NCI-H1436 treated with DMSO at 0.1 percent for 48 hours (cell line): ENCODE measurements at regions not wholly inside any gene's neighbourhood (a gene's known extent, or its start where the extent isn't known, plus 50 kb on each side); places are given as distances from the start of the nearest gene placed in this dataset.

Experiments used
- DNase-seq: peaks from one replicate; lab custom pipeline; 2025; lab: John Stamatoyannopoulos, UW

DNA sequence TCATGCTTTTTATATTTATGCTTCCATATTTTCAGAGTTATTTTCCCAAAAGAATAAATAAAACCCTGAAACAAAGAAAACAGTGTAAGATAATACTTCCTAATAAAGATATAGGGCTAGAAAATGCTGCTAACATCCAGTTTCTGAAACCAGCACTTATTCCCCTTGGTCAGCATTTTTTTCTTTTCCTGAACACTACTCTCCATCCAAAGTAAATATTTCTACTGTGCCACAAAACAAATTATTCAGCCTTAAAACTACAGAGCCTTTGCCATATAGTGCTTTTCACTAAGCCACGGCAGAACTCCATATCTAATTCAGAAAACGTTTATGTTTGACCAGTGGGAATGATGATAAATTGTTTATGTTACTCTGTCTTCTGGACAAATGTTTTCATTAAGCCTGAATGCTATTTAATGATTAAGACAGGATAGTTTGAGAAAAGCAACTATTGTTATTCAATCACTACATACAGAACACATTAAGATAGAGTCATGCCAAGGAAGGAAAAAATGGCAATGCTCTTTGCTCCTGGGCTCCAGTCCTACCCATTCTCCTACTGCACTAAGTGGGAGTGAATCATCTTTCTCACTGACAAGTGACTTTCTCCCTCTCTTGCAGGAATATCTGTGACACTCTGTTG, 723.9 kb downstream of the FAT4 start:
- DNase-seq, result no peak

DNA sequence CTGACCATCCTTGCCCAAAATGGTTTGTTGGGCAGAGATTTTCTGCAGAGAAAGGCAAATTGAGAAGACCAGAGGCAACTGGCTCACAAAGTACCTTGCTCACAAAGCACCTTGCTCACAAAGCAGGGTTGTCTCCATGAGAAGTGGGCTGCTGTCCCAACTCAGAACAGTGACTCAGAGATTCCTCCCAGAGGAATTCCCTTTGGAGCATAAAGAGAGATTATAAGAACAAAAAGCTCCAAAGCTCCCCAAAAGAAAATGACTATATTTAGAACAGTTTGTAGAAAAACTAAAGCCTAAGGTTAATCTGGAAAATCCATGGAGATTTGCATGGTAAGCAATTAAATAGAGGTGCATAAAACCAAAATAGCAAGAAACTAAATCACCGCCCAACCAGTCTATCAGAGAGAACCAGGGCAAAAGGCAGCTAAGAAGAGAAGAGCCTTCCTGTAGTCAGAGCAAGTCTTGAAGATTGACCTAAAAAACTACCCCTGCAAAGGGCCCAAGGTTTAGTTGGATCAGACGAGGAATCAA, 731.4 kb downstream of the FAT4 start:
- no peak for DNase-seq

DNA sequence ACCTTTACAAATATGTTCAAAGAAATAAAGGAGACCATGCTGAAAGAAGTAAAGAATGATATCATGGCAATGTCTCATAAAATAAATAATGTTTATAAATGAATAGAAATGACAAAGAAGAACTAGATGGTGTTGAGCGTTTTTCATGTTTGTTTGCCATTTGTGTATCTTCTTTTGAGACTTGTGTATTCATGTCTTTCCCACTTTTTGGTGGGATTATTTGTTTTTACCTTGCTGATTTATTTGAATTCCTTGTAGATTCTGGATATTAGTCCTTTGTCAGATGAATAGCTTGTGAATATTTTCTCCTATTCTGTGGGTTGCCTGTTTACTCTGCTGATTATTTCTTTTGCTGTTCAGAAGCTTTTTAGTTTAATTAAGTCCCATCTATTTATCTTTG, 732.4 kb downstream of the FAT4 start:
- DNase-seq, result no peak

DNA sequence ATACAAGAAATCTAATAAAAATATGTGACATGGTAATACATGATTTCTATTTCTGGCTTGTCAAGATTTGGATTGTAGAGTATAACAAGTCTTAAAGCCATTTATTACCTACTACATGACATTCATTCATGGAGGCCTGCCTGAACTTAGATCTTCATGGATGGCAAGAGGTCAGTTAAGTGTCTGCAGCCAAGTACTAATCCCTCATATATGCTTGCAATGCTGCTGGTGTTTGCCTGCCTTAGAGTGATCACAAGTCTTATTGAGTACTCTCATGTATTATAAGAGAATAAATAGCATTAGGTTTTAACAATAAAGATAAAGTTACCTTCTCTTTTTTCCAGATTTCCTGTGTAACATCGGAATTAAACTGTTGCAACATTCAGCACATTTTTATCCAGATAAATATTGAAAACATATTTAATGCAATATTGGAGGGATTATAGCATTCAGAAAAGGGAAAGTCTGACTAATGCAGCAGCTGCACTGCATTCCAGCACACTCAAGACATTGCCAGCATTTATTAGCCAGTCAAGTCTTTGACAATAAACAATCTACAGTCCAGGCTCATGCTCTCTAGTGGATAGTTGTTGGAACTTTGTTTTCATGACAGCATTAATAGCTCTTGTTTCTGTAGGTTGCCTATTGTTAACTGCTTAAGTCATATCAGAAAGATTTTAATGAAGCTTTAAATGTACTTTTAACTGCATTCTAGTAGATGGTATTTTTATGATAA, 737.1 kb downstream of the FAT4 start:
- DNase-seq, result no peak

DNA sequence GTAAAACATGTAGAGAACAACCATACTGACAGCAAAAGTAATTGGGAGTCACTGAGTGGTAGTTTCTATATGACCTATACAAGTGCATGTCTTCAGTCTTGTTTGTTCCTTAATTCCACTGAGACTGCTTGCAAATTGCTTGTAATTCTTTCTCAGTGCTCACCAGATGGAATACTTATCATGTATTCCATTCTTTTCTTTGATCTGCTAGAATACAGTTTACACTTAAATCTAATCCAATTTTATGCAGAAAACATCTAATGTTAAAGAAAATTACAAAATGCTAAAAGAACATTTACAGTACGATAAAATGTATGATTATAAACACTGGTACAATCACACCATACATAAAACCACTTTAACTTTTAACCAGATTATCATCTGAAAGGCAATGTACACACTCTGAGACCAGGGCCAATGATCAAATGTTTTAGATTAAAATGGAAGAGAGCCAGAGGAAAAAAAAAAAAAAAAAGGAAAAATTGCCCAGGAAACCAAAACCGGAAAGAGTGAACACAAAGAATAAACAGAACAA, 741.4 kb downstream of the FAT4 start:
- no peak for DNase-seq

DNA sequence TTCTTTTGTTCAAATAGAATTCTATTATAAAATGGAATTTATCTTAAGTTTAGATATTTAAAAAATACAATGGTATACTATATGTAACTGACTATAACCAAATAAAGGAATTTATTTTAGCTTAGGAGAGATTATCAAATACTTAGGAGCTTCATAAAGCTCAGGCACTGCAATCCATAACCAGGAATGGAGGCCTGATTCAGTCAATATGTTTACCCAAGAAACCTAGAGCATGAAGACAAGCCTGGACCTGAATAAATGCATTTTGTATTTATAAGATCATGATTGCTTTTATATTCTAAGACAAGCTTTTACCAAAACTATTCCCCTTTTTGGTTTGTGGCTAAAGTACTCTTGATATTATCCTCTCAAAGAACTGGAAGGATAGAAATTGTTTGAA, 742.6 kb downstream of the FAT4 start:
- no peak for DNase-seq

DNA sequence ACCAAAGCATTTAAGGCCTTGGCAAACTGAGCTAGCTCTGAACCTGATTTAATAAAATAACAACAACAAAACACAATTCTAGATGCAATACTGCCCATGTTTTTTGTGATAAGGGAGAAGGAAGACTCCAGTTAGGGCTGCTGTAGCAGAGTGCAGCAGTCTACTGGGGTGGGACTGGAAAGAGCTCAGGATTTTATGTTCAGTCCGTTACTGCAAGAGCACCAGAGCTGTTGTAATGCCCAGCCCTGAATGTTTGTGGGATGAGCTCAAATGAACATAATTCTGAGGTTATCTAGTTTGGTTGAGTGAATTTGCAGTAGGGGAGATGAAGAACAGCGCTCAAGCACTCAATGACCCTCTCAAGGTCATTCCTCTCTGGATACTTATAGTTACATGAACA, 743.8 kb downstream of the FAT4 start:
- DNase-seq, result no peak

DNA sequence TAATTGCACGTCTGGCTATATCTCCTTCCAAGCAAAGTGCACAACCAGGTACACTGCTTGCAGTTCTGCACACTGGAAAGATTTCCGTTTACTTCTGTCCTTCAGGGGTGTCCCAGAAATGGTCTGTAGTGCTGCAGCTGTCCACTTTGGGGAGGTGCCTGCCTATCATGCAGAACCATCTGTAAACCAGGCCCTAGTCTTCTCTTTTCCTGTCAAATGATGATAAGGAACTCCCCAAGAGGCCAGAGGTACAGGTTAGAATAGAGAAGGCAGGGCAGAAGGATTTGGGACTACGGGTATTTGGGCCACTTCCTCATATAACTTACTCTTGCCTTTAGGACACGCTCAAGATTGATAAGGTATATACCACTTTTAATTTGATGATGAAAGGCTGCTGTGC, 746.9 kb downstream of the FAT4 start:
- no peak for DNase-seq

DNA sequence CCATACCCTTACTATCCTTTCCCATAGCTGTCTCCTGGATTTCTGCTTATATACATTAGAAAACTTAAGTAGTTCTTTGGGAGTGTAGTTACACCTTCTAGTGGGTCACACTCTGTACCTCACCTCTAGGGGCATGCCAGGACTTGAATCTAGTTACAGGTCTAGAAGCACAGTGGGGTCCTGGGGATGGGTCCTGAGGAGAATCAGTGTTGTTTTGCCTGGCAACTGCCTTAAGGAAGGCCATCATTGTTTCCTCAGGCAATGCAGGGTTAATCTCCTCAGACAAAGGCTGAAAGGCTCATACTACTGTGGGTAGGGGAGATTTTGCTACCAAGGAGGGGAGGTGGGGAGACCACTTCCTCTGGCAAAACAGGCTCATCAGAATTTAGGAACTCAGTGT, 750.3 kb downstream of the FAT4 start:
- no peak for DNase-seq

DNA sequence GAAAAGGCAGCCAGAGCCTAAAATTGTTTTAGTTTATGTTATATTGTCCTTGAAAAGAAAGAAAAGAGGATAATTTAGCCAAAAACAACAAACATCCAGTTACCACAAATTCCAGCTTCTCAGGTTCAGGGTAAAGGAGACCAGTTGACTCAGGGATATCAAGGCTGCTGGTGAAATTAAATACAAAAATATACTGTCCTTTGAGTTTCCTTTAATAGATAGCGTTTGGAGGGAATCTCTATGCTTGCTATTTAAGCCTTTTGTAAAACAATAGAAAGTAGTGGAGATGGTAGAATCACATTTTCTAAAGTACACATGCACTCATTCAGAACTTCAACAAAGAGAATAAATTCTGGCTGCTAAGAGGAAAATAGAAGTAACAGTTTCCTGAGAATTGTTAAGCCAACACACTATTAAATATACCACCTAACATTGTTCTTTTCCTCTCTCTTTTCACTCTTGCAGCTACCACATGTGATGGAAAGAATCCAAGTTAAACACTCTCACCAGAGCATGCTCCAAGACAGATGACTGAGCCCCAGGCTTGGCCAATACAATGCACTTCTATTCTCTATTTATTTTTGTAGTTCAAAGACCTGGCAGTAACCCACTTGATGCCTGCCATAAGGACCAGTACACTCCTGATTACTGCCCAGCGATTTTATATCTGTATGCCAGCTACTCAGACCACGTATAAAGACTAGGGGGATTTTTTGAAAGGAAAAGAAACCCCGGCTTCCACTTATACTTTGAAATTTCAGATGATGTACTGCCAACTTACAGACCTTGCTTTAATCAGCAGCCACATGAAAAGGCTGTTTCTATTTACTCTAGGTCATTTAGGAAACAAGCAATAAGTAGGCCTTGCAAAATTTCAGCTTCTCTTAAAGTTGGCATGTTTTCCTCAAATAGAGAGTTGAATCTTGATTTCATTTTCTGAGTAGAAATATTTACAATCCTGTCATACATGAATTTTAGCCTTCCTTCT, 756.9 kb downstream of the FAT4 start:
- peak; percentile 62 for DNase-seq

DNA sequence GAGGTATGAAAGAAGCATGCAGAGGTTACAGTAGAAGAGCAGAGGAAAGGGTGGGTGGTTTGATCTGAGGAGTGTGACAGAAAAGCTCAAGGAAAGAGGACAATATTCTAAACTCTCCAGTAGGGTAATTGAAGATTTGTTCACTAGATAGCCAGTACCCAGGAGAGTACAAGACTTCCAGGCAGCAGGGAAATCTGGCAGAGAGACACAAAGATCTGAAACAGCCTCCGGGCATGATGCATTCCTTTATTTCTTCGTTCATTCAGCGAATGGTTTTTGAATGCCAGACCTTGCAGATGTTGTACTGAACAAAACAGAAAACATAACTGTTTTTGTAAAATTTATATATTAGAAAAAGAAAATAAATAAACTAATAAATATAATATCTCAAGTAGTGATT, 766.6 kb downstream of the FAT4 start:
- no peak for DNase-seq

DNA sequence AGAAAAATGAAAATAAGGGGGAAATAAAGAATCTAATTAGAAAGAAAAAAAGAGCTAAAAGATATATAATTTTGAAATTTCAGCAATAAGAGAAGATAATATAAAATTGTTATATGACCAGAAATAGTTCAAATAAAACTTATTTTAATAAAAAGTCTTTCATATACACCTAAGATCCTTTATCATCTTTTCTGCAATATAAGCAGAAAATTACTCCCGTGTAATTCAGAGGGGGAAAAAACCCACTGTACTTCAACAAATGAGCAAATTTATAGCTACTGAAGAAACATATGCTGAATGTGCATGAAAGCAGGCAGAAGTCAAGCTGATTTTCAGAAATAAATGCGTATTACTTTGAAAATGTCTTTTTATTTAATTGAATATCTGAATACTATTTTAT, 771.3 kb downstream of the FAT4 start:
- no peak for DNase-seq

DNA sequence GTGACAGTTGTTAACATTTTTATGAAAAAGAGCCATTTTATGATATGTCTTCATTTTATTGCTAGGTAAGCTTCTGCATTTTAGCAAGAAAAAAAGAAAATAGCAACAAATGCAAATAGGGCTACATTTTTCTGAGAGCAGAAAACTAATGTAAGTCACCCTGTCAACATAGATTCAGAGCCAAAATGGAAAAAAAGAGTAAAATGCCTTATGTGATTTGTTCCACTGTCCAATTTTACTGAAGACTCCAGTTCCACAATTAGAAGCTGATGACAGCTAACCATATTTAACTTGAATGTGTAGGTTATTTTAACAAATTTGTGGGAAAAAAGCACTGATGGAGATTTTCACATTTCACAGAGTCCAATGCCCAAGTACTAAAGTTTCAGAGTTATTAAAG, 772.3 kb downstream of the FAT4 start:
- no peak for DNase-seq

DNA sequence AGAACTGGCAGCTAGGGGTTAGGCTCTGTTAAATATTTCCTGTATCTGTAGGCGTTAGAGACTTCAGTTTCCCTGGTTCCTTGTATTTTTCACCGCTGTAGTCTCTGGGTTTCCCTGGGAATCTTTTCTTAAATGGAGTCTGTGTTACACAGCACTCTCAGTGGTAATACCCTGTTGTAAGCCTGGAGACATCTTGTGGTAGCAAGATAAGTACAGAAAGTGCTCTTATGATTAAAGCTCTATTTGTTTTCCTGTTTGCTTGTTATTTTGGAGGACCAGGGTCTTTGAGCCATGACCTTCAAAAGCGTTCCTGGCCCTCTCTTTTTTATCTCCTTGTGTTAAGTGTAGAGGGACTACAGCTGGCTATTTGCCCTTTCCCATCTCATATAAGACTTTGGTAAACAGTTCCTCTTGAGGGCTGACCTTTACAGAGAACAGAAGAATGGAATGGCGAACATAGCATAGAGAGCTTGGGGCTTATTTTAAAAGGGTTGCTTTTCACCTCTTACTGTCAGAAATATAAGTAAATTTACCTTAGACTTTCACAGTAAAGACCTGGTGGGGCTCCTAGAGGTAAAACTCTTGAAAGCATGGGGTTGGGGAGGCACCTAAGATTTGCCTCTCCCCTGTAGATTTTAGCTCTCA, 782.5 kb downstream of the FAT4 start:
- no peak for DNase-seq

DNA sequence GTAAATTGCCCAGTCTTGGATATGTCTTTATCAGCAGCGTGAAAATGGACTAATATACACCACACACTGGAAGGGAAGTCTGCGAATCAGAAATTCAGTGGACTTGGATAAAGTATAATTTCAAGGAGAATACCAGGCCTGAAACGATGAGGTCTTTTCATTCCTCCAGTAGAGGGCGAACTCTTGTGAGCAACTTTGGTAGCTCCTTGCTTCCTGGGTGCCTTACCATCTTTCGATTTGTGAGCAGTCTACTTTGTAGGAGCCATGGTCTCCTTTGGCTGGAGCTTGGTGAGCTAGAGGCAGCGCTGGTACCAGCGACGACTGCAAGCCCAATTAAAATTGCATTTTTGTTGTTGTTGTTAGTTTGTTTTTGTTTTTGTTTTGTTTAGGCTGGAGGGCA, 791.9 kb downstream of the FAT4 start:
- no peak for DNase-seq

DNA sequence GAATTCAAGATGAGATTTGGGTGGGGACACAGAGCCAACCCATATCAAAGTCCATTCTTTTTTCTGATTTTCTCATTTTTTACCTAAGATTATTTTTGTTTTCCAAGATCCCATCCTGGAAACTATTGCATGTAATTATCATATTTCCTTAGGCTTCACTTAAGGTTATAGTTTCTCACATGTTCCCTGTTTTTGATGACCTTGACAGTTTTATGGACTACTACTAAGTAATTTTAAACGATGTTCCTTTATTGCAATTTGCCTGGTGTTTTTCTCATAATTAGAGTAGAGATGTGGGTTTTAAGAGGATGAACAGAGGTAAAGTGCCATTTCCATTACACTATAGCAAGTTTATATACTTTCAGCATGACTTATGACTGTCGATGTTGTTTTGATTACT, 795.1 kb downstream of the FAT4 start:
- DNase-seq, result no peak

DNA sequence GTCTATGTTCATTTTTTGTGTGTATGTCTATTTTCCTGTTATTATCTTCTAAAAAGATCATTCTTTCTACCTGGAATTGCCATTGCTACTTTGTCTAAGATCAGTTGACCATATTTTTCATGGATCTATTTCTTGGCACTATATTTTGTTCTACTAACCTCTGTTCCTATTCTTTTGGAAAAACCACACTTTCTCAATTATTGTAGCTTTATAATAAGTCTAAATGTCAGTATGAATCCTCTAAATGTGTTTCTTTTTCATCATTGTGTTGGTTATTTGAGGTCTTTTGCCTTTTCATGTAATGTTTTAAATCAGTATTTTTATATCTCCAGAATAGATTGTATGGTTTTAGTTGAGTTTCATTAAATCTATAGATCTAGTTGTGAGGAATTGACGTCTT, 798.3 kb downstream of the FAT4 start:
- no peak for DNase-seq

DNA sequence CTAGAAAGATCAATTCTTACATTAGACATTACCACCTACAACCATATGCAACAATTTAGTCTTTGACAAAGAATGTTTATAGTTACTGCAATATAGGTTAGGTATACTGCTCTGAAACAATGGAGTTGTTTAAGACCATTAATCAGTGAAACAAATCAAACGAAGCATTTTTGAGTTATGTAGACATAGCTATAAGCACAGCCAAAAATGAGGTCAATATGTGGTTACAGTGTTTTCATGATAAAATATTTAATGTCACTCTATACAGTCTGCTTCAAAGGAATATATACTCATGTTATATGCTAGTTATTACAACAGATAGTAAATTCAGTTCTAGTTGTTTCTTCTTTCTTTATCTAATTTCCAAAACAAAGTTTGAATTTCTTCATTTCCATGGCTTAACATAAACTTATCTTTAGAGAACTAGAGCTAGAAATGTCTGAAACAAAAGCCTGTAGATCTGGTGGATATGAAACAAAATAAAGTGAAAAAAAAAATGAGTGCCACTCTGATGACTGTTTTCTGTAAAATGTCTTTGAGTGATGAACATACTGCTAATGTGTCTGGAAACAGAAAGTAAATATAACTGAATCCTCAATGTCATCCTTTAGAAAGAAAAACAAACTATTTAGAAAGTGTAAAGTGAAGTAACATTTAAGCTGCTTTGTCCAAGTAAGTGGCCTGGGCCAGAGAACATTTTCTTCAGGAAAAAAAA, 809.0 kb downstream of the FAT4 start:
- DNase-seq, result no peak

DNA sequence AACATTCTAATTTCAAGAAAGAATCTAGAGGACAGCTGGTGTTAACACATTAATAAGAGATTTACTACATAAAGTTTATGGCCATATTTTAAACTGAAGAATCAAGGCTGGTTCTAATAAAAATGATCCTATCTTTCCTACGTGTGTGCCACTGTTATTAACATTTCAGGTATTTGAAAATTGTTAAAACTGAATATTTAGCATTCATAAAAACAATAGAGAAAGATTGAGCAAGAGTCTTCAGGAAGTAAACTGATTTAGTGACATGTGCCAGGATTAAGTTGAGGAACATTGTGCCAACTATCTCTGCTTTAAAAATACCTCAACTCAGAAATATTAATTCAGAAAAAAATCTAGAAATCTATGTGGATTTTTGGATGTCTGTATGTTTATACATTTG, 810.1 kb downstream of the FAT4 start:
- no peak for DNase-seq

DNA sequence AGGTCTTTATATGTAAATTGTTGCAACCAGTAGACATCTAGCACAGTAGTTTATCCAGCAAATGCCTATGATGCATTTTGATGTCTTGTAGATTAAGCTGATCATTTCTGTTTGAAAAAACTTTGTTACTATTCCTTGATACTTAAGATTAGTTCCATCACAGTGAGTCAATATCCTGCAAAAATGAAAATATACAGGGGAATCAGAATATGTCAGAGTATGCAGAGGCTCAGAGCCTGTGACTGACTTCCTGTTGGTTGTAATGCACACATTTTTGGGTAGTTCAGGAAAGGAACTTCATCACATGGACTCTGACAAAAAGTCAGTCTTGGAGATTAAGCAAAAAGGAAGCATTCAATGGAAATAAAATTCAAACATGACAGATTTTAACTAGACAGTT, 815.5 kb downstream of the FAT4 start:
- no peak for DNase-seq
